HG02973 (cell line): ENCODE measurements at regions not wholly inside any gene's neighbourhood (a gene's known extent, or its start where the extent isn't known, plus 50 kb on each side); places are given as distances from the start of the nearest gene placed in this dataset.

Source experiments
- ATAC-seq: cut with Tn5 transposase; IDR thresholded peaks from one replicate; pipeline ENCODE4 v1.9.1; 2021; ENCODE audit warnings: moderate library complexity; ENCODE audit not compliant: unreplicated experiment

- no peak for ATAC-seq
Observed at GRCh38 chr18:65326805-65327204, 424.0 kb upstream of the CDH7 start.

DNA sequence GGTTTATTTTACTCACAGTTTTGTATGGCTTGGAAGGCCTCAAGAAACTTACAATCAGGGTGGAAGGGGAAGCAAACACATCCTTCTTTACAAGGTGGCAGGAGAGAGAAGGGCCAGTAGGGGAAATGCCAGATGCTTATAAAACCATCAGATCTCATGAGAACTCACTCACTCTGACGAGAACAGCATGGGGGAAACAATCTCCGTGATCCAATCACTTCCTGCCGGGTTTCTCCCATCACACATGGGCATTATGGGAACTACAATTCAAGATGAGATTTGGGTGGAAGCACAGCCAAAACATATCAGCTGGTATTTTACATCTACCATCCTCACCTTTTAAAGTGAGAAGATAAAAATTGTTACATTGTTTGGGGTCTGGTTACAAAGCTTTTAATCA is 427.9 kb upstream of the CDH7 start:
- no peak for ATAC-seq

DNA sequence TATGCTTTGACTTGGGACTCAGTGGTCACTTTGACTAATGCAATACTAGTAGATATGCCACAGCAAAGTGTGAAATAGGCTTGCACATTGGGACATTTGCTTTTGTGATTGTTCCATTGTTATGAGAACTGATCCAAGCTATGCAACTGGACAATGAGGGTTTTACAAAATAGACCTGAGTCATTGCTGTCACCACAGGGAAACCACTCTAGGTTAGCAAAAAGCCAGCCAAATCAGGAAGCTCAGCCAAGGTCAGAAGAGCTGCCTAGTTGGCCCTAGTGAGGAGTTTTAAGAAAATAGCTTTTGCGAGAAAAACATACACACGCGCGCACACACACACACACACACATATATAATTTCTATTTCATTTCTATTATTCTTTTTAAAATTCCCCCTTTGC is 452.4 kb upstream of the CDH7 start:
- ATAC-seq: no peak

GRCh38 chr18:65288908-65289307 is 461.9 kb upstream of the CDH7 start:
- ATAC-seq: no peak

- ATAC-seq: no peak
Observed at GRCh38 chr18:65287652-65288051, 463.2 kb upstream of the CDH7 start.

DNA sequence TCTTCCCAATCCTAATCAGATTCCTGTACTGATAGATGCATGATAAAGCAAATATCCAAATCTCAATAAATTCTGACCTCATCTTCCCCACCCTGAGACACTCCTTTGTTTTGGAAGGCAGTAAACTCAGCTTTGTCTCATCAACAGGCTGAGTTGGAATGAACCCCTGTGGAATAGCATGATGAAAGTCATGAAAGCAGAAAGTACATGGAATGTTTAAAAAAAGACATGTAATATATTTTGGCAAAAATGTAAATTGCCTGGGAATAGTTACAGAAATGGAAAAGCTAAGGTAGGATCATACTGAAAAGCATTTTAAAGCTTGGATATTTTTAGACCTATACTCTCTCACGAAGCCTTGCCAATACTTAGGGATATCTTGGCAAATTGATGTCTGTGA is 468.7 kb upstream of the CDH7 start:
- no peak for ATAC-seq

GRCh38 chr18:65279668-65280305 is 471.0 kb upstream of the CDH7 start:
- ATAC-seq: no peak

- ATAC-seq: no peak
Observed at GRCh38 chr18:65278939-65279667, 471.7 kb upstream of the CDH7 start.

DNA sequence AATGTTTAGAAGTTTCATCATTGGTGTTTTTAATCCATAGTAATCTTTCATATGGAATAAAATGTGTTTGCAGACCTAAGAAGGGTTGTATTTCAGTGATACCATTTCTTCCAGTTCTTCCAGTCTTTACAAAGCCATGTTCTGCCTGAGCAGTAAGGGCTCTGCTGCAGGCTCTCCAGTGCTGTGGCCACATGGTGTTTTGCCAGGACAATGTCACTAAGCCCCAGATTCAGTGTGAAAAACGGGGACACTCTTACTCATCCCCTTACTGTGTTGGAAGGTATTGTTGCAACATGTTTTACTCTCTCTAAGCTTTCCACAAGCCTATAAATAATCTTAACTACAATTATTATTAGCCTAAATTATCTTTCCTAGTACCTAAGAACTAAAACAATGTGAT is 481.4 kb upstream of the CDH7 start:
- no peak for ATAC-seq

DNA sequence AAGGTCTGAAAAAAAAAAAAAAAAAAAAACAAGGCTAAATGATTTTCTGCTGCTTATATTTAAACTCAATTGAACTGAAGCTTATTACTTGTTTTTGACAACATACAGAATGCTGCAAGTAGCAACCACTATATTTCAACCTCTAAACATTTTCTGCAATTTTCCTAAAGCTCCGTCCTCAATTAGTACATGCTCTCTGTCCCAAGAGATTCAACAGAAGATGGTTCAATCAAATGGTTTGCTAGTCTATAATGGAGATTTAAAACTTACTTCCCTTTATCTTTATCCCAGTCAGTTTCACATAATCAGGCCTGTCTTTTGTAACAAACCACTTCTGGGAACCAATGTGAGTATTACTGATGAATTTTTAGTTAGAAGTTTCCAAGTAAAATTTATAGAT is 485.1 kb upstream of the CDH7 start:
- no peak for ATAC-seq

GRCh38 chr18:65260030-65260429 is 490.8 kb upstream of the CDH7 start:
- no peak for ATAC-seq

- ATAC-seq: no peak
Observed at GRCh38 chr18:65259403-65259802, 491.4 kb upstream of the CDH7 start.

- ATAC-seq: no peak
Observed at GRCh38 chr18:65257149-65257548, 493.7 kb upstream of the CDH7 start.

GRCh38 chr18:65255417-65255816 is 495.4 kb upstream of the CDH7 start:
- ATAC-seq: no peak

GRCh38 chr18:65239787-65240186 is 511.0 kb upstream of the CDH7 start:
- ATAC-seq: no peak

DNA sequence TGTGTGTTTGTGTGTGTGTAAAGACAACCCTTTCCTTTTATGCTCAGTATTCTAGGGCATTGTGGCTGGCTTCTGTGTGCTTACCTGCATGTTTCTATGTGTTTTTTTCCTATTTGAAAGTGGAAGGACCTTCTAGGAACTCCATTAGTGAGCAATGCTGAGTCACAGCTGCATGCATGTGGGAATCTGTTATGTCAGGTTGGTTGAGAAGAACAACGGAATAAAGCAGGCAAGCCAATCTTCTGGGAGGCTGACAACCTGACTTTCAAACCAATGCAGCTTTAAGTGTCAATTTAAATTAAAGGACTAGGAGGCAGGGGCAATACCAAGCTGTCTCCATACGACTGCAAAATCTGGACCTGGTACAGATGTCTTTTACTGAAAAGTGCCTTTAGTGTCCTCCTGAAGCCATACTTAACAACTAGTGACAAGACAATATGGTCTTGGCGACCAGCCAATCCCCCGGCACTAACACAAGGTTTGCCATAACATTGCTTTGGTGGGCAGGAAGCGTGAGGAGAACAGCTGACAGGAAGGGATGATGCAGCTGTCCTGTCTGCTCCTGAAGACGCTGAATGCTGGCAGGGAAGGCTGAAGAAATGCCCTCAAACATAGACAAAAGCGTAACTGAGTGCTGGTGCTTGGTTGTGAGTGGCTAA is 514.7 kb upstream of the CDH7 start:
- no peak for ATAC-seq

DNA sequence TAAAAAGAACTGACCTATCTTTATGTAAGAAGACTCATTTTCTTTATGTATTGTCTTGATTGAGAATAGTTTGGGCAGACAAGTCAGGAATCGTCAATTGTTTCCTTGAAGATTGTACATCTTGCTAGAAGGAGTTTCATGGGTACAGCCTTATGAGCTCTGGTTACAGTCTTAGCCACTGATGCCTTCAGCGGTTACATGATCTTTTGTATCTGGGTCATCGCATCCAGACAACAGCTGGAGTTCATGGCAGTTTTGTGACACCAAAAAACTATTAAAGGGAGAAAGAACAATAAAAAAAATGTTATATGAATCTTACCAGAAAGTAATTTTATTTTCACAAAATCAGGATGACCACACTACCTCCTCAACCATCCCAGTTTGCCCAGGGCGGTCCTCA is 520.5 kb upstream of the CDH7 start:
- no peak for ATAC-seq

- ATAC-seq: no peak
Observed at GRCh38 chr18:65227970-65228369, 522.8 kb upstream of the CDH7 start.

- no peak for ATAC-seq
Observed at GRCh38 chr18:65221736-65222135, 529.1 kb upstream of the CDH7 start.

- no peak for ATAC-seq
Observed at GRCh38 chr18:65221115-65221514, 529.7 kb upstream of the CDH7 start.

GRCh38 chr18:65215865-65216466 is 534.8 kb upstream of the CDH7 start:
- ATAC-seq: no peak

DNA sequence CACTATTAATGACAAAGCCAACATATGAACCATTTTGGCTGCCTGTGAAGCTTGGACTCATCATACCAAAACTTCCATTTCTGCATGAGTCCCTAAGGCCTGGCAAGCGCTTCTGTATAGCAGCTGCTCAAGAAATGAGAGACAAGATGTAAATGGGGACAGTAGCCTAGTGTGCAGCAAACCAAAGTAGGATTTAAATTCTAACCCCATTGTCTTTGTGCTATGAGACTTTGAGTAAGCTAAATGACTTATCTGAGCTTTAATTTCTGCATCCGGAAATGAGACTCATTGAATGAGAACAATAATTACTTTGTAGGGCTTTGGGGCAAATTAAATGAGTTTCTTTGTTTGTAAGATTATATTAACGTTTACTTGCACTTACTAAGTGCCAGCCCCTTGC is 536.4 kb upstream of the CDH7 start:
- ATAC-seq: no peak
